ENCODE measurements at regions not wholly inside any gene's neighbourhood (a gene's known extent, or its start where the extent isn't known, plus 50 kb on each side); places are given as distances from the start of the nearest gene placed in this dataset.

GRCh38 chr18:61681065-61681464 is 211.7 kb downstream of the RNF152 start:
- no peak for TF ChIP-seq CTCF (IDR thresholded peaks at IDR 0.05; ENCODE audit: insufficient read depth, low read depth, low read length)
- no peak for TF ChIP-seq EZH2 (IDR thresholded peaks at IDR 0.05; ENCODE audit: insufficient read depth, low read length)
